Activated T-helper 2 cell treated with anti-CD3 and anti-CD28 coated beads, Interferon-gamma antibody, Interleukin-2, Interleukin-4, amounts not matched to agents 10 μg/mL and 5 μg/mL and 100 μg/mL, durations not matched to agents 14 hours and 24 hours and 36 hours (primary cell): ENCODE measurements at regions not wholly inside any gene's neighbourhood (a gene's known extent, or its start where the extent isn't known, plus 50 kb on each side); places are given as distances from the start of the nearest gene placed in this dataset.
"Not testable (repeated sequence)": the region's sequence is repeated elsewhere in the genome, so short reads cannot be mapped to it uniquely, and the experiment has no call there.

Experiments
- DNase-seq: peaks from one replicate; pipeline ENCODE4 v3.0.0; 2021; ENCODE audit warnings: low spot score
- H3K27ac Mint-ChIP-seq: one replicate; pipeline ENCODE4 v1.8.0; 2021; ENCODE audit warnings: mixed read lengths
- H3K27me3 Mint-ChIP-seq: one replicate; pipeline ENCODE4 v1.8.0; 2021; ENCODE audit warnings: low read depth, mixed read lengths
- H3K36me3 Mint-ChIP-seq: one replicate; pipeline ENCODE4 v1.8.0; 2021; ENCODE audit warnings: low read depth, mixed read lengths
- H3K4me1 Mint-ChIP-seq: one replicate; pipeline ENCODE4 v1.8.0; 2021; ENCODE audit warnings: low read depth, mixed read lengths
- H3K4me3 Mint-ChIP-seq: one replicate; pipeline ENCODE4 v1.8.0; 2021; ENCODE audit warnings: low read depth, mild to moderate bottlenecking, moderate library complexity, mixed read lengths
- H3K9me3 Mint-ChIP-seq: one replicate; pipeline ENCODE4 v1.8.0; 2021; ENCODE audit warnings: mixed read lengths
- intact Hi-C: fragments of 100-400 bp; cut with micrococcal nuclease; formaldehyde crosslinking; loops from one replicate; pipeline ENCODE4 v1.15.1; 2023

DNA sequence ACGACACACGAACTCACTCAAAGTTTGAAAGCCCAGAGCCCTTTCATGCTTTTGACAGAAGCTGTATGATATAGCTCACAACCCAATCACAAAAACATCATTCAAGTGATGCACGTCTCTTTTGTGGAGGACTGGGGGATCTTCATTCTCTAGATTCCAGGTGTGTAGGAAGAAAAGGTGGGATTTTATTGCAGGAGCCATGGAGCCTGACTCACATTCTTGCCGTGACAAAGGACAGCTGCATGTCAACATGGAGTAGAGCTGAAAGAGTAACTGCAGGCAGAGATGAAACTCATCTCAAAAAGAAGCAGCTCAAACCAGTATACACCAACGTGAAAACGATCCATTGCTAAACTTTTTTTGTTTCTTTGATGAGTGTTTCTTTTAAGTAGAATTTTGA is 50.9 kb upstream of the PDE1A start:
- Mint-ChIP-seq H3K27ac (no peak overlapping the region), H3K4me1 (no peaks in the 10 kb centered on the region), H3K4me3 (no peak overlapping the region), H3K9me3 (peaks cover 6% of the 10 kb centered on the region), H3K36me3 (no peaks in the 10 kb centered on the region), H3K27me3 (no peaks in the 10 kb centered on the region)
- intact Hi-C loops, result no loop called here
- DNase-seq, result no peak

DNA sequence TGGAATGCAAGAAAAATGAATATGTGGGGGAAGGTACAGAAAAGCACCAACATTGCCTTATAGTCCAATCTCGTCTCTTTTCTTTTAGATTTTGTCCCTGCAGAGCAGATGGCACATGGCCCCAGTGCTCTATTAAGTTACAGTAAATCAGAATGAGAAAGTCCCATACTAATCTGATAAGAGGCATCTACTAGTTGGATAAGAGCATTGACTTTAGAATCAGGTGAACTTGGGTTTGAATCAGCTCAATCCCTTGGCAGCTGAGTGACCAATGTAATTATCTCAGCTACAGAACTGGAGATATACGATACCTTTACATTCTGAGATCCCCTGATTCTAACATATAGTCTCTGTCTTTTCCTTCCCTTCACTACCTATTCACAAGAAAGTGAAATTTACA is 54.8 kb upstream of the PDE1A start:
- no peaks in the 10 kb centered on the region for H3K9me3 Mint-ChIP-seq
- H3K4me1 Mint-ChIP-seq, result no peaks in the 10 kb centered on the region
- intact Hi-C loops, result no loop called here
- no peak for DNase-seq
- no peak overlapping the region for H3K27ac Mint-ChIP-seq
- H3K36me3 Mint-ChIP-seq, result no peaks in the 10 kb centered on the region
- H3K4me3 Mint-ChIP-seq, result no peak overlapping the region
- H3K27me3 Mint-ChIP-seq, result no peaks in the 10 kb centered on the region

DNA sequence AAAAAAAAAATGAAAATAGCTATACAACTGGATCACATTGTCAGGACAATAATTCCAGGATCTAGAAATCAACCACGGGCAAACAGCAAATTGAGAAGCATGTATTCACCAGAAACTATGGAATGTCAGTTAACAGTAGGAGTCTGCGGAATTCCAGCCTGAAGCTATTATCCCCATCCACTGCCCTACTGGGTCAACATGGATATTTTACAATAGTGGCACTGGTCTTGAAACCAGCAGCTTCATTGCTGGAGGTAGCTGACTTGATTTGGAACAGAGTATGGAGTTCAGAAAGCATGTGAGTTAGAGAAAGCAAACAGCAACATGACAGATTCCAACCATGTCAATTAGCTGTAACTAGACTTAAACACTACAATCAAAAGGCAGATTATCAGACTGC is 55.7 kb upstream of the PDE1A start:
- no peaks in the 10 kb centered on the region for H3K4me1 Mint-ChIP-seq
- intact Hi-C loops, result no loop called here
- H3K36me3 Mint-ChIP-seq, result no peaks in the 10 kb centered on the region
- H3K27ac Mint-ChIP-seq, result no peak overlapping the region
- DNase-seq, result no peak
- H3K4me3 Mint-ChIP-seq, result no peak overlapping the region
- H3K27me3 Mint-ChIP-seq, result no peaks in the 10 kb centered on the region
- no peaks in the 10 kb centered on the region for H3K9me3 Mint-ChIP-seq

DNA sequence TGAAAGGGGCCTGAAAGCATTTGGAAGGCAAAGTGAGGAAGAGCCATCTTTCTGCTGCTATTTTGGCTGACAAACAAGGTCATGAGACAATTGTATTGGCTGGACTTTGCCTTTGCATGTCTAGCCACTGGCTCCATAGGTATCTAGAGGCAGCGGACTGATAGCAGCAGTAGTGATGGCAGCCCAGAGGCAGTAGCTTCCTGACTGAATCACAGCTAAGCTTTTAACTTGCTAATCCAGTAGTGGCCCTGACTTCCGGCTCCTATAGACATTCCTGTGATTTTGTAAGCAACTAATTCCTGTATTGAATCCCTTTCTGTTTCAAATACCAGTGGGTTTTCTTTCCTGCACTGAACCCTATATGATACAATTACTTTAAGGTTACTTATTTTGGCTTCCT is 69.8 kb upstream of the PDE1A start:
- Mint-ChIP-seq H3K36me3 (no peaks in the 10 kb centered on the region), H3K4me3 (no peak overlapping the region), H3K27me3 (no peaks in the 10 kb centered on the region), H3K4me1 (no peaks in the 10 kb centered on the region), H3K9me3 (no peaks in the 10 kb centered on the region), H3K27ac (no peak overlapping the region)
- no peak for DNase-seq
- intact Hi-C loops, result no loop called here

DNA sequence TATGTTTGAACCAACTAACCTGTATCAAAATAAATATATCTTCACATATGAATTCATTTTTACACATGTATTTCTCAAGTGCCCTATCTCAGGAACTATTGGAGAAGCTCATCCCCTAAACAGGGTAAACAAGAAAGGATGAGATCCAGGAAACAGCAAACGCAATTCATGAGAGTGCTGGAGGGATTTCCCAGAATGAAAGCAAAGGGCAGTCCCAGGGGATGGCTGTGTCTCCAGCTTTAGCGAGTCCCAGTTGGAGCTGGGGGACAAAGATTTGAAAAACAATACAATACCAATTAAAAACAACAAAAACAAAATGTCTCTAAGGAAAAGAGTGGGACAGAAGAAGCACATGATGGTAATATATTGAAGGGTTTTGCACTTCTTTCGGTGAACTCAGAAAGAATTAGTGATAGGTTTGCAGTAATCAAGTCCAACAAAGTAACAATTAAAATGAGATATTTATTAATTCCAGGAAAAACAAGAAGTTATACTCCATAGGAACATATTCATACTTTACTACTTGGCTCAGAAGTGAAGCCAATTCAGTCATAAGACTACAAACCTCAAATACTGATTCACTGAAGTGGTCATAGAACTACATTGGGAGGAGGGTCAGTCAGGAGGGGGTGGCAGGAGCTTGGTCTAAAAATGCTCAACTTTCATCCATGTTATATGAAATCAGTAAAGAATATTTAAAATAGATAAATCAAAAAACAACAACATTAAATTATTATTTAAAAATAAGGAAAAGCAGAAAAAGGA is 73.1 kb upstream of the PDE1A start:
- intact Hi-C loops, result no loop called here
- Mint-ChIP-seq H3K36me3 (no peaks in the 10 kb centered on the region), H3K27ac (no peak overlapping the region), H3K27me3 (no peaks in the 10 kb centered on the region), H3K4me1 (no peaks in the 10 kb centered on the region), H3K4me3 (no peak overlapping the region), H3K9me3 (no peaks in the 10 kb centered on the region)
- no peak for DNase-seq

DNA sequence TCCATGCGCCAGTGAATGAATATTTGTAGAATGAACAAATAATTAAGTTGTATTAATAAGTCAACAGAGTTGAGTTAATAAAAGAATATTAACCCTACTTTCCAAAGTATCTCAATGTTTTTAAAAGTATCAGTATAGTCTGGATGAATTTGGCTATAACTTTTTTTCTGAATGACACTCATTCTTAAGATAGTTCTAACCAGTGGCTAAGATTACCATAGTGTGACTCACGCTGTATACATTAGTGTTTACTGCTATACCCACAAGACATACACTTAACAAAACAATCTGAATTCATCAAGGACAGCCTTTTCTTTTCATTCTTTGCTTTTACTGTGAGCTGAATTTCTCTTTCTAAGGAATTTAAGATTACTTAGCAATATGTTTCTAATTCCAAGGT is 77.0 kb upstream of the PDE1A start:
- H3K4me1 Mint-ChIP-seq, result no peaks in the 10 kb centered on the region
- no peaks in the 10 kb centered on the region for H3K9me3 Mint-ChIP-seq
- no peak for DNase-seq
- H3K27ac Mint-ChIP-seq, result no peak overlapping the region
- intact Hi-C loops, result no loop called here
- H3K4me3 Mint-ChIP-seq, result no peak overlapping the region
- H3K36me3 Mint-ChIP-seq, result no peaks in the 10 kb centered on the region
- no peaks in the 10 kb centered on the region for H3K27me3 Mint-ChIP-seq

DNA sequence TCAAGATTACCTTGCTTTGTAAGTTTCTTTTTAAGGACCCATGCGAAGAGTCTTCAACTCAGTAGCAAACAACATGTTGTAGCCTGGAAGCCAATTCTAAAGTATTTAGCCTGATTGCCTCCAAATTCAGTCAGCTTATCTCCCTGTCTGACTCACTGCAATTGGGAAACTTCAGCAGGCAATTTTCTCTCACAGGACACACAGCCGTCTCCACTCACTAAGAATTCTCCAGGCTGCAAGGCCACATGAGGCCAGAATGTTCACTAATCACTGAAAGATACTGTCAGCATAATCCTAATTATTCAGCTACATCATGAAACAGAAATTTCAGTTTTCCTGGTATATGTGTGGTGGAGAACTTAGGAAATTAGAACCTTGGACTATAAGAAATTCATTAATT is 78.1 kb upstream of the PDE1A start:
- H3K27ac Mint-ChIP-seq, result no peak overlapping the region

DNA sequence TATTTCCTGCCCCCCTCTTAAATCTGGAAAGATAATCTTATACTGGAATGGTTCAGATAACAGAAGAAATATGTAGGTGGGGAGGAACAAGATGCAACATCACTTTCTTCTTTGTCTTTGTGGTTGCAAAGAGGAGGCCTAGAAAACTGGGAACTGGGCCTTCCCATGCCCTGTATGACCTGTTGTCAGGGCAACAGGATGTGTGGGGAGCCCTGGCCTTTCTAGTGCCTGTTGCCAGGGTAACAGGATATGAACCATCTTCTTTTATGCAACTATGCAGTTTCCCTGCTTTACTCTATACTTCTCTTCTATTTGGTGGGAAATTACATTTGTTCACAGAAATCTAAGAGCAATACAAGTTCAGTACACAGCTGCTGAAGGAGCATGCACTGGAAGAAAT is 79.8 kb upstream of the PDE1A start:
- no peaks in the 10 kb centered on the region for H3K36me3 Mint-ChIP-seq

More for the DNA sequence above, 78.1 kb upstream of the PDE1A start:
- Mint-ChIP-seq H3K4me1 (no peaks in the 10 kb centered on the region), H3K27me3 (no peaks in the 10 kb centered on the region), H3K36me3 (no peaks in the 10 kb centered on the region), H3K9me3 (no peaks in the 10 kb centered on the region), H3K4me3 (no peak overlapping the region)
- no peak for DNase-seq
- intact Hi-C loops, result no loop called here

DNA sequence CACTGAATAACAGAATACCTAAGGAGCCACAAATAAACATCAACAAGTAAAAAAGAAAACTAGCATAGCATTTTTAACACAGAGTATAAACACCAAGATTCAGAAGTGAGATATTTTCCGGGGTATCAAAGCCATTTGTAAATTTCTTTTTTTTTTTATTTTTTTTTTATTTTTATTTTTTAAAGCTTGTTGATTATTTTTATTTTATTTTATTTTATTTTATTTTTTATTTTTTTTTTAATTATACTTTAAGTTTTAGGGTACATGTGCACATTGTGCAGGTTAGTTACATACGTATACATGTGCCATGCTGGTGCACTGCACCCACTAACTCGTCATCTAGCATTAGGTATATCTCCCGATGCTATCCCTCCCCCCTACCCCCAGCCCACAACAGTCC is 81.7 kb upstream of the PDE1A start:
- H3K9me3 Mint-ChIP-seq, DNase-seq, H3K27me3 Mint-ChIP-seq, H3K4me3 Mint-ChIP-seq, H3K27ac Mint-ChIP-seq, H3K4me1 Mint-ChIP-seq, H3K36me3 Mint-ChIP-seq, intact Hi-C loops: not testable (repeated sequence)

More for the DNA sequence above, 79.8 kb upstream of the PDE1A start:
- no peak for DNase-seq
- Mint-ChIP-seq H3K27ac (no peak overlapping the region), H3K4me3 (no peak overlapping the region), H3K4me1 (no peaks in the 10 kb centered on the region), H3K9me3 (no peaks in the 10 kb centered on the region), H3K27me3 (no peaks in the 10 kb centered on the region)
- intact Hi-C loops, result no loop called here

DNA sequence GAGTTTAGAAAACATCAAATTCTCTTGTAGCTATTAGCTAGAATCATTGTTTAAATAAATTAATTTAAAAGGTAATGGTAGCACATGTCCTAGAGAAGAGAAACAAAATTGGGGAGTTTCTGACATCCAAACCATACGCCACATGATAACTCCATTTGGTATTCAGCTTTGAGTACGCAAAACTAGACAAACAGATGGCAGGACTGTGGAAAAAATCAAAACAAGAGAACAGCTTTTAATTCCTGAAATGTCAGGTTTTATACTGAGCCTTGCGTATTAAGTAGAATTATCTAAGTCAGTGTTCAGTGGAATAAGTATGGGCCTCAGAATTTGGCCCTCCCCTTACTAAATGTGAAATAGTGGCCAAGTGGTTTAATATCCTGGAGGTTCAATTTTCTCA is 82.4 kb upstream of the PDE1A start:
- H3K4me1 Mint-ChIP-seq, result no peaks in the 10 kb centered on the region
- no peak for DNase-seq
- H3K27me3 Mint-ChIP-seq, result no peaks in the 10 kb centered on the region
- no peak overlapping the region for H3K4me3 Mint-ChIP-seq
- H3K9me3 Mint-ChIP-seq, result no peaks in the 10 kb centered on the region
- intact Hi-C loops, result no loop called here
- no peak overlapping the region for H3K27ac Mint-ChIP-seq
- no peaks in the 10 kb centered on the region for H3K36me3 Mint-ChIP-seq

DNA sequence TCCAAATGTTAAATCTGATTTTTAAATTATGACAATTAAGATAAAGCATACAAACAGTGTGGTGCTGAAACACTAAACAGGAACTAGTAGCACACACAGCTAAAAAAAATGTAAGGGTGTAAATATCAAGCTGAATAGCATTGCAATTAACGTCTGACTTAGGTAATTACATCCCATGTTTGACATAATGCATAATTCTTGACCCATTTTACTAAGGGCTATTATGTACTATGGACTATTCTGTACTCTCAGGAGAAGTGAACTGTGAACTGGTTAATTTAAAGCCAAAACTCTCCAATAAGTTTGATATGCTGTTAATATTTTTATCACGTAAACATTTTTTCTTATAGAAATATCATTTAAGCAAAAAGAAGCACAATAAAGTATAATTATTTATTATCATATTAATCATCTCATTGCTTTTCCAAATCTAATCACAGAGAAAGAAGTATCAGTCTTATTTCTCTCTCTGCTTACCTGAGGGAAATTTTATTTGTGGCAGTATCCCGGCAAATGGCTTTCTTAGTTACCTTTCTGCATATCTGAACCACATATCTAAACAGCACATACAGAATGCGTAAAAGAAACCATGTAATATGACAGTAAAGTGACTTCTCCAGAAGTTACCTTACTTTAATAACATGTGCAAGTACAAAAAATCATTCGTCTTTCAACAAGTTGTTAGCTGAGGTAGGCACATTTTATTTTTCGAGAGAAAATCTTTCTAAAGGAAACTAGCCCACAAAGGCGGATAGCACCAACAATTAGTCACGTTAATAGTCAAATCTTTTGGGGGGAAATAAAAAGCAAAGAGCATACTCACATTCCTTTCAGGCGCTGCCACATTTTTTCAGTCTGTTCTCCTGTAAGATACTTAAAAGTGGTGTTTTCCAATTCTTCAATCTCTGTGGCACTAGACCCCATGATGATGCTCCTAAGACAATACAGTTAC is 94.9 kb upstream of the PDE1A start:
- Mint-ChIP-seq H3K36me3 (no peaks in the 10 kb centered on the region), H3K27ac (no peak overlapping the region), H3K27me3 (peaks cover 3% of the 10 kb centered on the region), H3K9me3 (no peaks in the 10 kb centered on the region), H3K4me3 (no peak overlapping the region), H3K4me1 (no peaks in the 10 kb centered on the region)
- DNase-seq, result no peak
- intact Hi-C loops, result no loop called here

DNA sequence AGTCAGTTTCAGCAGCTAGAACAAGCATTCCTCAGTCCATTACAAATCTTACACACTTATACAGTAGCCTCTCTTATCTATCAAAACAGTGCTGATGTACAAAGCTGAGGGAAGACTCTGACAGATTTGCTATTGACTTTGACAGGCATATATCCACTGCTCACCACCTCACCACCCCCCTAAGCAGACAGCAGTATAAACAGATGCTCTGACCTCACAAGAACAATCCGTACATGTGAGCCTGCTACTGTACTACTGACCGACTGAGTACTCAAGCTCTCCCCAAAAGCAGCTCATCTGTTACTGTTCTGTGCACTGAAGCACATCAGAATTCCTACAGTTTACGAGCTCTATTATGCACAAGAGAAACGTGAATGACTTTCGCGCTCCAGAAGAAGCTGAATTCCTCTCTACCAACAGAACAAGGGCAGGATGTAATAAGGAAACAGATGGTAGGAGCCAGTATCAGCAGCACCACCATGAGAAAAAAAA is 95.6 kb upstream of the PDE1A start:
- intact Hi-C loops, result no loop called here
- no peaks in the 10 kb centered on the region for H3K4me1 Mint-ChIP-seq

DNA sequence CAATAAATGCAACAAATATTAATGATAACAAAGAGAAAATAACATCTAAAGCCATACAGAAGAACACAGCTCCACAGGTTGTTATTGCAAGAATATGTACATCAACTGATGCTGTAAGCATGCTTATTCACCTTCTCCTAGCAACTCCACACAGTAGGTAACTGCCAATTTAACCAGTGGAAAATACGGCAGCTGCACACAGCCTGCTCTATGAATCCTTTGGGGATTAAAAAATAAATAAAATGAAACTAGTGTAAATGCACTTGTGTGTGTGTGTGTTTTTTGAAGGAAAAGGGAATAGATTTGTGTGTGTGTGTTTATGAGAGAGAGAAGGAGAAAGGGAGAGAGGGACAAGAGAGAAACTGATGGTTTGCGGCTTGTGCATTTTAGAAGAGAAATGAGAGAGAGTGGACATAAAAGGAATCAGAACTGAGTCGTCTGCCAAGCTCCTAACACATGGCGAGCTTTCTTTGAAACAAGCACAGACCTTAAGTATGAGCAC is 96.2 kb upstream of the PDE1A start:
- H3K4me1 Mint-ChIP-seq, result no peaks in the 10 kb centered on the region
- H3K9me3 Mint-ChIP-seq, result no peaks in the 10 kb centered on the region
- H3K27me3 Mint-ChIP-seq, result peaks cover 3% of the 10 kb centered on the region
- no peak overlapping the region for H3K4me3 Mint-ChIP-seq
- H3K36me3 Mint-ChIP-seq, result no peaks in the 10 kb centered on the region
- no peak for DNase-seq
- no peak overlapping the region for H3K27ac Mint-ChIP-seq
- intact Hi-C loops, result no loop called here

More for the DNA sequence above, 95.6 kb upstream of the PDE1A start:
- no peak overlapping the region for H3K27ac Mint-ChIP-seq
- no peak for DNase-seq
- H3K36me3 Mint-ChIP-seq, result no peaks in the 10 kb centered on the region
- no peak overlapping the region for H3K4me3 Mint-ChIP-seq
- no peaks in the 10 kb centered on the region for H3K9me3 Mint-ChIP-seq
- H3K27me3 Mint-ChIP-seq, result peaks cover 3% of the 10 kb centered on the region
